Muscle of leg (tissue), 3 donors: ENCODE measurements at regions not wholly inside any gene's neighbourhood (a gene's known extent, or its start where the extent isn't known, plus 50 kb on each side); places are given as distances from the start of the nearest gene placed in this dataset.

Experiments used
- DNase-seq: peaks from one replicate; pipeline ENCODE4 v3.0.0; 2013
- H3K27ac ChIP-seq: one replicate; pipeline ENCODE4 v1.5.1; 2013; ENCODE audit warnings: mild to moderate bottlenecking, low read length, control low read depth
- H3K27me3 ChIP-seq: one replicate; pipeline ENCODE4 v1.6.1; 2013; ENCODE audit warnings: low read length; ENCODE audit not compliant: control insufficient read depth, insufficient read depth
- H3K36me3 ChIP-seq: one replicate; pipeline ENCODE4 v1.6.1; 2013; ENCODE audit warnings: low read length; ENCODE audit not compliant: control insufficient read depth, insufficient read depth
- H3K4me1 ChIP-seq: one replicate; pipeline ENCODE4 v1.6.1; 2013; ENCODE audit warnings: low read length; ENCODE audit not compliant: control insufficient read depth, insufficient read depth
- H3K4me3 ChIP-seq: one replicate; pipeline ENCODE4 v1.5.1; 2013; ENCODE audit warnings: low read length, control low read depth
- H3K9me3 ChIP-seq: replicated peaks from 2 replicates; pipeline ENCODE4 v1.6.1; 2013; ENCODE audit warnings: low read depth, low read length; ENCODE audit not compliant: control insufficient read depth
- WGBS: methylation state at CpG from one replicate; pipeline ENCODE4 v1.1.5; 2013; ENCODE audit warnings: missing lambda C conversion rate; ENCODE audit not compliant: insufficient coverage; 5-methylcytosine and 5-hydroxymethylcytosine counted together

GRCh38 chr2:182611009-182611408 lies 105.0 kb upstream of the DNAJC10 start:
- Histone ChIP-seq H3K36me3 (no peaks in the 10 kb centered on the region), H3K27me3 (no peaks in the 10 kb centered on the region), H3K4me3 (no peak overlapping the region), H3K9me3 (no peaks in the 10 kb centered on the region), H3K4me1 (no peaks in the 10 kb centered on the region), H3K27ac (no peak overlapping the region)
- WGBS: 100% methylated on average over 1 of the region's 3 CpGs
- no peak for DNase-seq

- H3K9me3 ChIP-seq: no peaks in the 10 kb centered on the region
- no peak overlapping the region for H3K27ac ChIP-seq
- H3K4me3 ChIP-seq: no peak overlapping the region
- no peaks in the 10 kb centered on the region for H3K36me3 ChIP-seq
- H3K27me3 ChIP-seq: no peaks in the 10 kb centered on the region
- H3K4me1 ChIP-seq: no peaks in the 10 kb centered on the region
- no peak for DNase-seq
Observed at GRCh38 chr2:182615036-182615435, 101.0 kb upstream of the DNAJC10 start.

- 90% methylated on average over 1 of the region's 3 CpGs for WGBS
- no peaks in the 10 kb centered on the region for H3K27me3 ChIP-seq
Observed at GRCh38 chr2:182616471-182617393, 99.3 kb upstream of the DNAJC10 start.

GRCh38 chr2:182618672-182619079 lies 97.4 kb upstream of the DNAJC10 start:
- H3K4me3 ChIP-seq: no peak overlapping the region
- H3K27me3 ChIP-seq: no peaks in the 10 kb centered on the region
- WGBS: no CpG with 5 or more reads among the region's 6 CpGs
- H3K4me1 ChIP-seq: no peaks in the 10 kb centered on the region
- no peak overlapping the region for H3K27ac ChIP-seq
- no peaks in the 10 kb centered on the region for H3K36me3 ChIP-seq
- DNase-seq: no peak
- H3K9me3 ChIP-seq: no peaks in the 10 kb centered on the region

More at GRCh38 chr2:182616471-182617393, 99.3 kb upstream of the DNAJC10 start:
- no peaks in the 10 kb centered on the region for H3K36me3 ChIP-seq
- no peaks in the 10 kb centered on the region for H3K4me1 ChIP-seq
- no peak for DNase-seq
- no peak overlapping the region for H3K27ac ChIP-seq
- no peaks in the 10 kb centered on the region for H3K9me3 ChIP-seq
- H3K4me3 ChIP-seq: no peak overlapping the region

GRCh38 chr2:182619276-182619675 lies 96.8 kb upstream of the DNAJC10 start:
- H3K27me3 ChIP-seq: no peaks in the 10 kb centered on the region
- H3K4me3 ChIP-seq: no peak overlapping the region
- DNase-seq: no peak
- WGBS: 80% methylated on average over 1 of the region's 2 CpGs
- no peaks in the 10 kb centered on the region for H3K4me1 ChIP-seq
- H3K36me3 ChIP-seq: no peaks in the 10 kb centered on the region
- H3K9me3 ChIP-seq: no peaks in the 10 kb centered on the region
- no peak overlapping the region for H3K27ac ChIP-seq

GRCh38 chr2:182621191-182621590 lies 94.9 kb upstream of the DNAJC10 start:
- H3K9me3 ChIP-seq: no peaks in the 10 kb centered on the region
- H3K36me3 ChIP-seq: no peaks in the 10 kb centered on the region
- H3K27me3 ChIP-seq: no peaks in the 10 kb centered on the region
- no peak overlapping the region for H3K27ac ChIP-seq
- WGBS: no CpG with 5 or more reads among the region's 1 CpG
- DNase-seq: no peak
- no peaks in the 10 kb centered on the region for H3K4me1 ChIP-seq
- no peak overlapping the region for H3K4me3 ChIP-seq

- Histone ChIP-seq H3K27me3 (no peaks in the 10 kb centered on the region), H3K4me3 (no peak overlapping the region), H3K9me3 (no peaks in the 10 kb centered on the region), H3K36me3 (no peaks in the 10 kb centered on the region), H3K4me1 (no peaks in the 10 kb centered on the region), H3K27ac (no peak overlapping the region)
- DNase-seq: no peak
Observed at GRCh38 chr2:182621810-182622209, 94.2 kb upstream of the DNAJC10 start.

- Histone ChIP-seq H3K27ac (no peak overlapping the region), H3K27me3 (no peaks in the 10 kb centered on the region), H3K36me3 (no peaks in the 10 kb centered on the region), H3K4me3 (no peak overlapping the region), H3K4me1 (no peaks in the 10 kb centered on the region), H3K9me3 (no peaks in the 10 kb centered on the region)
- WGBS: no CpG with 5 or more reads among the region's 2 CpGs
- no peak for DNase-seq
Observed at GRCh38 chr2:182622231-182622630, 93.8 kb upstream of the DNAJC10 start.

GRCh38 chr2:182625814-182626213 lies 90.2 kb upstream of the DNAJC10 start:
- no peak overlapping the region for H3K4me3 ChIP-seq
- H3K36me3 ChIP-seq: no peaks in the 10 kb centered on the region
- no CpG with 5 or more reads among the region's 1 CpG for WGBS
- no peaks in the 10 kb centered on the region for H3K4me1 ChIP-seq
- no peak for DNase-seq
- H3K27me3 ChIP-seq: no peaks in the 10 kb centered on the region
- no peaks in the 10 kb centered on the region for H3K9me3 ChIP-seq
- H3K27ac ChIP-seq: no peak overlapping the region

- no peaks in the 10 kb centered on the region for H3K27me3 ChIP-seq
- no peaks in the 10 kb centered on the region for H3K9me3 ChIP-seq
- no peaks in the 10 kb centered on the region for H3K4me1 ChIP-seq
- H3K36me3 ChIP-seq: no peaks in the 10 kb centered on the region
- H3K27ac ChIP-seq: no peak overlapping the region
- no peak overlapping the region for H3K4me3 ChIP-seq
- DNase-seq: no peak
- WGBS: 57% methylated on average over 1 of the region's 3 CpGs
Observed at GRCh38 chr2:182628916-182629315, 87.1 kb upstream of the DNAJC10 start.

GRCh38 chr2:182630207-182630606 lies 85.8 kb upstream of the DNAJC10 start:
- no peaks in the 10 kb centered on the region for H3K9me3 ChIP-seq
- no peaks in the 10 kb centered on the region for H3K27me3 ChIP-seq
- no peaks in the 10 kb centered on the region for H3K4me1 ChIP-seq
- H3K27ac ChIP-seq: no peak overlapping the region
- DNase-seq: no peak
- no CpG with 5 or more reads among the region's 1 CpG for WGBS
- no peaks in the 10 kb centered on the region for H3K36me3 ChIP-seq
- H3K4me3 ChIP-seq: no peak overlapping the region
